OCI-LY3 (cell line): ENCODE measurements at regions not wholly inside any gene's neighbourhood (a gene's known extent, or its start where the extent isn't known, plus 50 kb on each side); places are given as distances from the start of the nearest gene placed in this dataset.

ENCODE experiments used
- CTCF ChIP-seq: fragments of 200-600, 300-600 bp; sonication (generic); IDR thresholded peaks from 2 replicates; pipeline ENCODE4 v1.5.1; 2014; ENCODE audit warnings: antibody characterized with exemption, low read length, low read depth
- EZH2phosphoT487 ChIP-seq: fragments of 200-600 bp; shearing (Covaris generic); IDR thresholded peaks from 2 replicates; pipeline ENCODE4 v1.6.1; 2018; ENCODE audit warnings: antibody characterized with exemption, mixed run types, low read depth

- no peak for TF ChIP-seq CTCF
- TF ChIP-seq EZH2phosphoT487: no peak
Measured at GRCh38 chr4:18071894-18072293, 50.3 kb upstream of the LCORL start.
